Heart left ventricle (tissue), 13 donors: ENCODE measurements at regions not wholly inside any gene's neighbourhood (a gene's known extent, or its start where the extent isn't known, plus 50 kb on each side); places are given as distances from the start of the nearest gene placed in this dataset.

Experiments used
- CTCF ChIP-seq, 12 donors: fragments of 200-600 bp; sonication (generic) in 4 of 12; IDR thresholded peaks; one replicate each; pipeline versions ENCODE4 v1.5.0 to v1.8.0; 2018 to 2022; ENCODE audit warnings: antibody characterized with exemption in 12 of 12, mild to moderate bottlenecking in 5 of 12
- POLR2A ChIP-seq, 2 donors: fragments of 450-650 bp; IDR thresholded peaks; one replicate each; pipeline ENCODE4 v1.6.1; 2017; ENCODE audit warnings: antibody characterized with exemption in 2 of 2, mild to moderate bottlenecking in 2 of 2, moderate library complexity in 2 of 2
- donor health status: ischemic (EF 13 %, LVEDD 7.1; RV severe dilation, severe dysfunction).
- donor health status: DM: no; HTN: yes; CAD: no.
- donor health status: DM: no; HTN: no; CAD: no.
- donor health status: ischemic (EF 25% LVEDD 6.9; RV normal size, moderate dysfunction).
- donor health status: ischemic (EF 25% LVEDD 5.7; RV mildly dilated, moderate dysfunction).
- donor health status: ischemic (EF 35%, LVEDD 5.7; RV mildly dilated, moderate dysfunction).
- donor health status: nonischemic (EF 11% LVEDD 7.7; RV severe dilation, severe dysfunction).
- donor health status: DM: yes; HTN: yes; CAD: no.
- donor health status: PGD.
- donor health status: ischemic (EF 29% LVEDD 5.4; RV normal size, mild dysfunction).
- donor health status: nonischemic (EF 23%, LVEDD 6.1; RV moderate dilation, normal function).

- no peak for TF ChIP-seq CTCF (IDR thresholded peaks at IDR 0.05)
- no peak for TF ChIP-seq POLR2A (IDR thresholded peaks at IDR 0.05)
These were observed 136.1 kb downstream of the LACC1 start for GRCh38 chr13:44015811-44016210.
